Smooth muscle cell (in vitro differentiated cells): ENCODE measurements at regions not wholly inside any gene's neighbourhood (a gene's known extent, or its start where the extent isn't known, plus 50 kb on each side); places are given as distances from the start of the nearest gene placed in this dataset.

ENCODE experiments used
- DNase-seq: peaks from one replicate; lab custom pipeline; 2025; ENCODE audit not compliant: unreplicated experiment; lab: John Stamatoyannopoulos, UW
- H2AFZ ChIP-seq: fragments of 200-600 bp; sonication (generic); 2 replicates; pipeline ENCODE4 v1.6.0; 2016; ENCODE audit warnings: antibody characterized with exemption, low read depth, mild to moderate bottlenecking
- H3F3A ChIP-seq: fragments of 200-600 bp; sonication (generic); 2 replicates; pipeline ENCODE4 v1.6.0; 2017; ENCODE audit warnings: antibody characterized with exemption, low read depth
- H3K27ac ChIP-seq: fragments of 200-600 bp; sonication (generic); 2 replicates; pipeline ENCODE4 v1.5.1; 2016; ENCODE audit warnings: low read depth, mild to moderate bottlenecking
- H3K27me3 ChIP-seq: fragments of 200-600 bp; sonication (generic); 2 replicates; pipeline ENCODE4 v1.6.1; 2016; ENCODE audit warnings: low read depth, mild to moderate bottlenecking
- H3K36me3 ChIP-seq: fragments of 200-600 bp; sonication (generic); 2 replicates; pipeline ENCODE4 v1.5.1; 2016; ENCODE audit warnings: low read depth
- H3K4me1 ChIP-seq: fragments of 200-600 bp; sonication (generic); 2 replicates; pipeline ENCODE4 v1.5.1; 2016; ENCODE audit warnings: low read depth
- H3K4me2 ChIP-seq: fragments of 200-600 bp; sonication (generic); 2 replicates; pipeline ENCODE4 v1.6.0; 2016; ENCODE audit warnings: mild to moderate bottlenecking
- H3K4me3 ChIP-seq: fragments of 200-600 bp; sonication (generic); 2 replicates; pipeline ENCODE4 v1.5.1; 2016; ENCODE audit warnings: mild to moderate bottlenecking
- H3K79me2 ChIP-seq: fragments of 200-600 bp; sonication (generic); 2 replicates; pipeline ENCODE4 v1.6.0; 2016; ENCODE audit warnings: low read depth, mild to moderate bottlenecking
- H3K9ac ChIP-seq: fragments of 200-600 bp; sonication (generic); 2 replicates; pipeline ENCODE4 v1.6.0; 2016; ENCODE audit warnings: low read depth
- H3K9me3 ChIP-seq: fragments of 200-600 bp; sonication (generic); replicated peaks from 2 replicates; pipeline ENCODE4 v1.5.1; 2016; ENCODE audit warnings: low read depth
- H4K20me1 ChIP-seq: fragments of 200-600 bp; sonication (generic); 2 replicates; pipeline ENCODE4 v1.6.0; 2016; ENCODE audit warnings: low read depth
- CTCF ChIP-seq: fragments of 200-600 bp; sonication (generic); IDR thresholded peaks from 2 replicates; pipeline ENCODE4 v1.5.1; 2017; ENCODE audit warnings: borderline replicate concordance, mild to moderate bottlenecking, antibody characterized with exemption; ENCODE audit not compliant: insufficient read depth, poor library complexity, severe bottlenecking
- WGBS: methylation state at CpG from one replicate; pipeline ENCODE4 v1.1.7; 2016; ENCODE audit warnings: low lambda C conversion rate; 5-methylcytosine and 5-hydroxymethylcytosine counted together

- no peak overlapping the region for H3K9ac ChIP-seq
- H3K27me3 ChIP-seq = no peaks in the 10 kb centered on the region
- WGBS = 95% methylated on average over 2 of the region's 2 CpGs
- no peaks in the 10 kb centered on the region for H3K36me3 ChIP-seq
- no peak overlapping the region for H2AFZ ChIP-seq
- no peak overlapping the region for H3K4me3 ChIP-seq
- no peaks in the 10 kb centered on the region for H3F3A ChIP-seq
- no peak overlapping the region for H3K4me2 ChIP-seq
- H3K79me2 ChIP-seq = no peaks in the 10 kb centered on the region
- H3K9me3 ChIP-seq = no peaks in the 10 kb centered on the region
- no peak overlapping the region for H3K27ac ChIP-seq
- H3K4me1 ChIP-seq = no peaks in the 10 kb centered on the region
- no peak for DNase-seq
- H4K20me1 ChIP-seq = no peaks in the 10 kb centered on the region
- TF ChIP-seq CTCF = no peak
Observed at GRCh38 chr3:86867982-86868381, 123.0 kb downstream of the VGLL3 start.

GRCh38 chr3:86865506-86865905, 125.4 kb downstream of the VGLL3 start:
- H4K20me1 ChIP-seq = no peaks in the 10 kb centered on the region
- WGBS = 89% methylated on average over 3 of the region's 3 CpGs
- no peak overlapping the region for H3K4me3 ChIP-seq
- no peak overlapping the region for H3K9ac ChIP-seq
- no peak overlapping the region for H2AFZ ChIP-seq
- H3K36me3 ChIP-seq = no peaks in the 10 kb centered on the region
- TF ChIP-seq CTCF = no peak
- H3K27me3 ChIP-seq = no peaks in the 10 kb centered on the region
- H3K4me1 ChIP-seq = no peaks in the 10 kb centered on the region
- no peak overlapping the region for H3K27ac ChIP-seq
- H3K79me2 ChIP-seq = no peaks in the 10 kb centered on the region
- no peaks in the 10 kb centered on the region for H3F3A ChIP-seq
- DNase-seq = no peak
- H3K9me3 ChIP-seq = no peaks in the 10 kb centered on the region
- H3K4me2 ChIP-seq = no peak overlapping the region

GRCh38 chr3:86856711-86857110, 134.2 kb downstream of the VGLL3 start:
- Histone ChIP-seq H3F3A (no peaks in the 10 kb centered on the region), H3K9ac (no peak overlapping the region), H2AFZ (no peak overlapping the region), H3K9me3 (no peaks in the 10 kb centered on the region), H3K27ac (no peak overlapping the region), H4K20me1 (no peaks in the 10 kb centered on the region), H3K36me3 (no peaks in the 10 kb centered on the region), H3K79me2 (no peaks in the 10 kb centered on the region), H3K4me2 (no peak overlapping the region), H3K4me3 (no peak overlapping the region), H3K27me3 (no peaks in the 10 kb centered on the region), H3K4me1 (no peaks in the 10 kb centered on the region)
- no peak for DNase-seq
- no peak for TF ChIP-seq CTCF
- 96% methylated on average over 1 of the region's 1 CpG for WGBS

GRCh38 chr3:86849991-86850390, 141.0 kb downstream of the VGLL3 start:
- Histone ChIP-seq H3K79me2 (no peaks in the 10 kb centered on the region), H2AFZ (no peak overlapping the region), H3K4me1 (no peaks in the 10 kb centered on the region), H4K20me1 (no peaks in the 10 kb centered on the region), H3K4me2 (no peak overlapping the region), H3F3A (no peaks in the 10 kb centered on the region), H3K9me3 (no peaks in the 10 kb centered on the region), H3K4me3 (no peak overlapping the region), H3K27me3 (no peaks in the 10 kb centered on the region), H3K9ac (no peak overlapping the region), H3K27ac (no peak overlapping the region), H3K36me3 (no peaks in the 10 kb centered on the region)
- DNase-seq = no peak
- TF ChIP-seq CTCF = no peak
- 100% methylated on average over 1 of the region's 1 CpG for WGBS
